ENCODE measurements at regions not wholly inside any gene's neighbourhood (a gene's known extent, or its start where the extent isn't known, plus 50 kb on each side); places are given as distances from the start of the nearest gene placed in this dataset.
"Not testable (repeated sequence)": the region's sequence is repeated elsewhere in the genome, so short reads cannot be mapped to it uniquely, and the experiment has no call there.

DNA sequence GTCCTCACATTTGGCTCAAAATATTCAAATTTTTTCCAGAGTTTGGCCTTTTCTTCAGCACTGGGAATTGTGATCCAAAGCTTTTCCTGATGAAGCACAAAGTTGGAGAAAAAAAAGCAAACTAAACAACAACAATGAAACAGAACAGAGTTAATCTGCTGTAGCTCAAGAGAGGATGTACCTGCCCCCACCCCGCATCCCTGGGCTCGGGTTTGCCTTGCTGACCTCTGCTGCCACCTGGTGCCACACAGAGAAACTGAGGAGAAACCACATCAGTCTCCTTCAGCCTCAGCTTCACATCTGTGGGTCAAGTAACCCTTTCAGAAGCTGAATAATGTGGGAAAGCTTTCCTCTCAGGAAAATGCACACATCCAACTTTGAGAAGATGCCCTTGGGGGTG lies 290.4 kb downstream of the RTP5 start:
- not testable (repeated sequence) for DNase-seq

DNA sequence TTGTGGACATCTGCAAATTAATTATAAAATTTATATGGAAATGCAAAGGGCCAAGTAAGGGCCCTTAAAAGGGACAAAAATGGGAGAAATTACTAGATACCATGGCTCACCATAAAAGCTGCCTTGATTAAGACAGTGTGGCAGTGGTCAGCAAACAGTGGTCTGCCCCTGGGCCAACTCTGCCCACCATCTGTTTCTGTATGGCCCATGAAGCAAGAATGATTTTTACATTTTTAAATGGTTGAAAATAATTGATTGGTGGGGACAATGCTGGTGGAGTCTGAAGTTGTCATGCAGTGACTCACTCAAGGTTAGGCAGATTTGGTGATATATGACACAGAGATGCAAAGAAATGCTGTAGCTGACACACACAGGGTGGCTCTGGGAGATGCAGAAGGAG lies 295.6 kb downstream of the RTP5 start:
- not testable (repeated sequence) for DNase-seq

DNA sequence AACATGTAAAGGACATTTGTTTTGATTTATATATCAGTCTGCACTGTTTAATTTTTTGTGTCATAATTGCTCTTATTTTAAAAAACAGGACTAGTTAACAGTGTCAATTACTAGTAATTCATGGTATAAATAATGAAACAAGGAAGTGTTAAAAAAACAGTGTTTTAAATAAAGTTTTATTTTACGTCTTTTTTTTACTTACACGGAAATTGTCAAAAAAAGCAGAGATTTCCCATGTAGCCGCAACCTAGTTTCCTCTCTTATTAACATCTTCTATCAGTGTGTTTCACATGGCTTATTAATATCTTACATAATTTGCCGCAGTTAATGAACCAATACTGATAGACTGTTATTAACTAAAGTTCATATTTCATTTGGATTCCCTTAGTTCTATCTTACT lies 301.8 kb downstream of the RTP5 start:
- DNase-seq, result not testable (repeated sequence)
